Upper lobe of right lung (tissue), 1 donor: ENCODE measurements at regions not wholly inside any gene's neighbourhood (a gene's known extent, or its start where the extent isn't known, plus 50 kb on each side); places are given as distances from the start of the nearest gene placed in this dataset.

Source experiments
- ATAC-seq: fragments of 200-7000 bp; cut with Tn5 transposase; one replicate; pipeline ENCODE4 v1.9.1; 2020; ENCODE audit warnings: mild to moderate bottlenecking, moderate library complexity
- DNase-seq: peaks from one replicate; pipeline ENCODE4 v3.0.0-alpha.2; 2020
- H3K27ac ChIP-seq: fragments of 200-600 bp; one replicate; pipeline ENCODE4 v1.8.0; 2022
- H3K27me3 ChIP-seq: fragments of 200-600 bp; one replicate; pipeline ENCODE4 v1.8.0; 2022; ENCODE audit warnings: mild to moderate bottlenecking
- H3K36me3 ChIP-seq: fragments of 200-600 bp; one replicate; pipeline ENCODE4 v1.8.0; 2022
- H3K4me1 ChIP-seq: fragments of 200-600 bp; one replicate; pipeline ENCODE4 v1.8.0; 2022
- H3K4me3 ChIP-seq: fragments of 200-600 bp; one replicate; pipeline ENCODE4 v1.8.0; 2022; ENCODE audit warnings: mild to moderate bottlenecking
- H3K9me3 ChIP-seq: fragments of 200-600 bp; one replicate; pipeline ENCODE4 v1.8.0; 2022
- CTCF ChIP-seq: fragments of 200-600 bp; IDR thresholded peaks from one replicate; pipeline ENCODE4 v1.8.0; 2022; ENCODE audit warnings: antibody characterized with exemption
- intact Hi-C: fragments of 100-400 bp; cut with DNase I; formaldehyde crosslinking; loops from one replicate; pipeline ENCODE4 v1.11.0; 2022
- donor health status: DM: no; HTN: yes; CAD: no; lungs with severe emphysema.

GRCh38 chr4:3368841-3369760 lies 72.7 kb upstream of the HGFAC start:
- H3K4me1 ChIP-seq = peaks cover 38% of the 10 kb centered on the region
- H3K27ac ChIP-seq = peak overlapping the region; percentile 38
- H3K27me3 ChIP-seq = no peaks in the 10 kb centered on the region
- DNase-seq = no peak
- H3K36me3 ChIP-seq = no peaks in the 10 kb centered on the region
- no peaks in the 10 kb centered on the region for H3K9me3 ChIP-seq
- no peak for ATAC-seq
- peak overlapping the region; percentile 25 for H3K4me3 ChIP-seq
- intact Hi-C loops = no loop called here
- no peak for TF ChIP-seq CTCF

- peak overlapping the region; percentile 56 for H3K27ac ChIP-seq
Observed at GRCh38 chr4:3369781-3370674, 71.7 kb upstream of the HGFAC start.

GRCh38 chr4:3371033-3372001 lies 70.5 kb upstream of the HGFAC start:
- TF ChIP-seq CTCF = no peak
- Histone ChIP-seq H3K36me3 (no peaks in the 10 kb centered on the region), H3K27me3 (no peaks in the 10 kb centered on the region), H3K27ac (peak overlapping the region; percentile 56), H3K4me3 (peak overlapping the region; percentile 25), H3K9me3 (no peaks in the 10 kb centered on the region), H3K4me1 (peaks cover 38% of the 10 kb centered on the region)
- no peak for DNase-seq
- intact Hi-C loops = no loop called here
- no peak for ATAC-seq

More at GRCh38 chr4:3369781-3370674, 71.7 kb upstream of the HGFAC start:
- DNase-seq = no peak
- Histone ChIP-seq H3K9me3 (no peaks in the 10 kb centered on the region), H3K4me3 (peak overlapping the region; percentile 25), H3K4me1 (peaks cover 38% of the 10 kb centered on the region), H3K27me3 (no peaks in the 10 kb centered on the region), H3K36me3 (no peaks in the 10 kb centered on the region)
- intact Hi-C loops = no loop called here
- peak; percentile 45 for ATAC-seq
- no peak for TF ChIP-seq CTCF

- H3K27me3 ChIP-seq = no peaks in the 10 kb centered on the region
- intact Hi-C loops = no loop called here
- peak; percentile 60 for DNase-seq
Observed at GRCh38 chr4:3372264-3372932, 69.4 kb upstream of the HGFAC start.

More at GRCh38 chr4:3372264-3372932, 69.4 kb upstream of the HGFAC start:
- H3K4me1 ChIP-seq = peaks cover 38% of the 10 kb centered on the region
- H3K36me3 ChIP-seq = no peaks in the 10 kb centered on the region
- peak overlapping the region; percentile 58 for H3K27ac ChIP-seq
- H3K9me3 ChIP-seq = no peaks in the 10 kb centered on the region
- H3K4me3 ChIP-seq = no peak overlapping the region
- no peak for TF ChIP-seq CTCF
- no peak for ATAC-seq
